Mesendoderm (in vitro differentiated cells): ENCODE measurements at regions not wholly inside any gene's neighbourhood (a gene's known extent, or its start where the extent isn't known, plus 50 kb on each side); places are given as distances from the start of the nearest gene placed in this dataset.
A peak's percentile ranks its signal among the peaks of the same experiment; 100 is the strongest.
"Not testable (repeated sequence)": the region's sequence is repeated elsewhere in the genome, so short reads cannot be mapped to it uniquely, and the experiment has no call there.

ENCODE experiments used
- DNase-seq: peaks from one replicate; pipeline ENCODE4 v3.0.0; 2013
- H2AK5ac ChIP-seq: 2 replicates; pipeline ENCODE4 v1.6.1; 2013; ENCODE audit warnings: low read length, inconsistent platforms
- H2BK120ac ChIP-seq: 2 replicates; pipeline ENCODE4 v1.6.1; 2013; ENCODE audit warnings: low read depth, mild to moderate bottlenecking, low read length, moderate library complexity, mixed read lengths
- H2BK15ac ChIP-seq: replicated peaks from 2 replicates; pipeline ENCODE4 v1.6.1; 2013; ENCODE audit warnings: low read depth, mild to moderate bottlenecking, moderate library complexity
- H2BK5ac ChIP-seq: 2 replicates; pipeline ENCODE4 v1.6.1; 2013; ENCODE audit warnings: low read length, inconsistent platforms
- H3K18ac ChIP-seq: 2 replicates; pipeline ENCODE4 v1.6.1; 2013; ENCODE audit warnings: mild to moderate bottlenecking, low read length, mixed read lengths
- H3K23ac ChIP-seq: one replicate; pipeline ENCODE4 v1.6.1; 2013; ENCODE audit warnings: low read length
- H3K27ac ChIP-seq: 2 replicates; pipeline ENCODE4 v1.5.1; 2013; ENCODE audit warnings: low read depth, mild to moderate bottlenecking, inconsistent platforms, low read length, moderate library complexity
- H3K27me3 ChIP-seq: 2 replicates; pipeline ENCODE4 v1.6.1; 2013; ENCODE audit warnings: low read length, control low read depth, mild to moderate bottlenecking, inconsistent platforms; ENCODE audit not compliant: insufficient read depth, poor library complexity
- H3K36me3 ChIP-seq: 2 replicates; pipeline ENCODE4 v1.6.1; 2013; ENCODE audit warnings: low read length, inconsistent platforms; ENCODE audit not compliant: control insufficient read depth, insufficient read depth
- H3K4ac ChIP-seq: one replicate; pipeline ENCODE4 v1.6.1; 2013; ENCODE audit warnings: low read depth, mild to moderate bottlenecking, low read length, moderate library complexity
- H3K4me1 ChIP-seq: 2 replicates; pipeline ENCODE4 v1.6.1; 2013; ENCODE audit warnings: low read depth, low read length, inconsistent platforms; ENCODE audit not compliant: control insufficient read depth
- H3K4me2 ChIP-seq: 2 replicates; pipeline ENCODE4 v1.6.1; 2013; ENCODE audit warnings: low read length
- H3K4me3 ChIP-seq: 2 replicates; pipeline ENCODE4 v1.5.1; 2013; ENCODE audit warnings: mild to moderate bottlenecking, low read length
- H3K56ac ChIP-seq: one replicate; pipeline ENCODE4 v1.6.1; 2013; ENCODE audit warnings: low read length
- H3K79me1 ChIP-seq: 2 replicates; pipeline ENCODE4 v1.6.1; 2013; ENCODE audit warnings: low read length, inconsistent platforms
- H3K79me2 ChIP-seq: 2 replicates; pipeline ENCODE4 v1.6.1; 2013; ENCODE audit warnings: mild to moderate bottlenecking, low read length; ENCODE audit not compliant: control insufficient read depth, insufficient read depth
- H3K9ac ChIP-seq: 2 replicates; pipeline ENCODE4 v1.6.1; 2013; ENCODE audit warnings: low read length, inconsistent platforms
- H4K5ac ChIP-seq: one replicate; pipeline ENCODE4 v1.6.1; 2013; ENCODE audit warnings: low read length
- H4K8ac ChIP-seq: one replicate; pipeline ENCODE4 v1.6.1; 2013; ENCODE audit warnings: low read depth, mild to moderate bottlenecking, control low read depth, low read length, moderate library complexity
- WGBS: extraction: QIAGEN DNeasy Blood & Tissue Kit; methylation state at CpG from one replicate; pipeline ENCODE4 v1.1.7; 2013; ENCODE audit warnings: low lambda C conversion rate, missing lambda C conversion rate; ENCODE audit not compliant: insufficient coverage; ENCODE audit errors: extremely low coverage; 5-methylcytosine and 5-hydroxymethylcytosine counted together

DNA sequence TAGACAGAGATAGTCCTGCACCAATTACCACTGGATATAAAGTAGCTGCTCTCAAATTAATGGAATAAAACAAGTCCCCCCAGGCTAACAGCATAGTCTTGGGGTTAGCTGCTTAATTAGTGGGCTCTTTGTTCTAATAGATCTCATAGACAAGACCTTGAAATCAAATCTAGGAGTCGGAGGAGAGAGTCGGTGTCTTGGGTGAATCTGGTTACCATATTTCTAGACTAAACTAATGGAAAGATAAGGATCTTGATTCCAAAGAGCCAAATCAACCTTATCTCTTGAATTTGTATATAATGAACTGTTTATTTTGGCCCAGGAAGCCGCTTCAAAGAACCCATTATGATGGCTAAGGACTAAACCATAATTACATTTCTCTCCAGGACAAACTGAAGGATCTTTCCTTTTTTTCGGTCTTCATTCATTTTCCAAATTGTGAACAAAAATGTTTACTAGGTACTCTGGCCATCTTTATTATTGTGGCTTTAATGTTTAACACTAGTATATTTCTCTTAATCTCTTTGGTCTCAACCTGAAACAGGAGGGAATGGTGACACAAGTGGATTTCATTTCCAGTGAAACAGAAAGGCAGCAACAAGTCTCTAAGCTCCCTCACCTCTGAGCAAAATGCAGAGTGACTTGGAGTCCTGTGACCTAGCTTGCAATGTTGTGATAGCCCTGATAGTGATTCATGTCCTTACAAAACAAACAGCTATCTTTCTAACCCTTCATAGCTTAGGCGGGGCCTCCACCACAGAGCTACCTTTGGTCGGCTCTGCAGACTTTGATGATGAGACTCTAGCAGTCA is 137.9 kb upstream of the PARD3B start:
- Histone ChIP-seq H3K56ac (no peak overlapping the region), H3K4me1 (no peaks in the 10 kb centered on the region), H3K4me2 (no peak overlapping the region), H3K79me1 (no peaks in the 10 kb centered on the region), H3K4ac (no peak overlapping the region), H2BK15ac (no peak overlapping the region), H3K18ac (no peak overlapping the region), H3K27me3 (no peaks in the 10 kb centered on the region), H3K27ac (no peak overlapping the region), H3K79me2 (no peaks in the 10 kb centered on the region), H3K23ac (no peak overlapping the region), H3K9ac (no peak overlapping the region), H2BK5ac (no peak overlapping the region), H3K4me3 (no peak overlapping the region), H3K36me3 (no peaks in the 10 kb centered on the region), H4K8ac (no peak overlapping the region), H4K5ac (no peak overlapping the region), H2AK5ac (no peak overlapping the region), H2BK120ac (no peak overlapping the region)
- DNase-seq = peak; percentile 58
- no CpG with 5 or more reads among the region's 6 CpGs for WGBS

DNA sequence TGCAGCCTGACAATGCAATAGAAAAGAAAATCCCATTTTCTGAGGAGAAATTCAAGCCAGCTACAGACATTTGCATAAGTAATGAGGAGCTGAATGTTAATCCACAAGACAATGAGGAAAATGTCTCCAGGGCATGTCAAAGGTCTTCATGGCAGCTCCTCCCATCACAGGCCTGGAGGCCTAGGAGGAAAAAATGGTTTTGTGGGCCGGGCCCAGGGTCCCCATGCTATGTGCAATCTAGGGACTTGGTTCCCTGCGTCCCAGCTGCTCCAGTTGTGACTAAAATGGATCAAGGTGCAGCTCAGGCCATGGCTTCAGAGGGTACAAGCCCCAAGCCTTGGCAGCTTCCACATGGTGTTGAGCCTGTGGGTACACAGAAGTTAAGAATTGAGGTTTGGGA is 132.5 kb upstream of the PARD3B start:
- H3K4me3 ChIP-seq, H3K4me2 ChIP-seq, H3K18ac ChIP-seq, H2BK5ac ChIP-seq, H3K4me1 ChIP-seq, H3K27me3 ChIP-seq, H3K9ac ChIP-seq, H3K27ac ChIP-seq, H3K79me2 ChIP-seq, H3K23ac ChIP-seq, H3K36me3 ChIP-seq, H2BK120ac ChIP-seq, H3K4ac ChIP-seq, H3K56ac ChIP-seq, H2AK5ac ChIP-seq, H4K8ac ChIP-seq, H4K5ac ChIP-seq, DNase-seq, H3K79me1 ChIP-seq, H2BK15ac ChIP-seq: not testable (repeated sequence)
- WGBS = no CpG with 5 or more reads among the region's 2 CpGs

DNA sequence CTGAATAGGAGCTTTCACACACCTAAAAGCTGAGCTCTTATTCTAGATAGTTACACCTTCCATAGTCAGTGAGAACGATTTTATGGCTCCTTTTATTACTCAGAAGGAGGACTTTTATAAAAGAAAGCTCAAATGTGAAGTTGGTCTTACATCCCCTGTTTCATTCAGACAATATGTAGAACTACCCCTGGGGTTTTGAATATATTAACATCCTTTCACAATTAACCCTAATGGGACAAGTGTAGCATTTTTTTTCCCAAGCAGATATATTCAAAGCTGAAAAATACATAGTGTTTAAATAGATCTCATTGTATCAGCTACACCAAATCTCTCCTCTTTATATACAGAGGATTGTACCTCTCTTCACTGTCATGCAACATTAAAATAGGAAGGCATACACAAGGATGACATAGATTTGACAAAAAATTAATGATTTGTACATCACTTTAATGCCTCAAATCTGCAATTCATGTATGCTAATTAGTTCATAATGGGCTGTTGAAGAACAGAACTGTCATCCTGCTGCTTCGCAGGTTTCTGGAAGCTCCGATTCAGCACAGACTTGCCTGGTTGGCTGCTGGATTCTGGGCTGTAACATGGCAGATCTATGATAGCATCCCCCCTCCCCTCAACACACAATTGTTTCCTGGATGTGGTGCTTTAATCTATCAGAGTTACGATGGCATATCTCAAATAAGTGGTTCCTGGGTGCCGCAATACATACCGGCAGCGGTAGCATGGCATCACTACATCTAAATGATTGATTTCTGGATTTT is 129.7 kb upstream of the PARD3B start:
- Histone ChIP-seq H3K79me2 (no peaks in the 10 kb centered on the region), H2BK5ac (no peak overlapping the region), H3K4me2 (no peak overlapping the region), H2BK15ac (no peak overlapping the region), H2AK5ac (no peak overlapping the region), H3K27ac (no peak overlapping the region), H3K18ac (no peak overlapping the region), H3K36me3 (no peaks in the 10 kb centered on the region), H4K8ac (no peak overlapping the region), H2BK120ac (no peak overlapping the region), H3K4me3 (no peak overlapping the region), H3K23ac (no peak overlapping the region), H3K56ac (no peak overlapping the region), H3K9ac (no peak overlapping the region), H3K4me1 (no peaks in the 10 kb centered on the region), H3K79me1 (no peaks in the 10 kb centered on the region), H3K4ac (no peak overlapping the region), H3K27me3 (no peaks in the 10 kb centered on the region), H4K5ac (no peak overlapping the region)
- no peak for DNase-seq
- WGBS = no CpG with 5 or more reads among the region's 7 CpGs

DNA sequence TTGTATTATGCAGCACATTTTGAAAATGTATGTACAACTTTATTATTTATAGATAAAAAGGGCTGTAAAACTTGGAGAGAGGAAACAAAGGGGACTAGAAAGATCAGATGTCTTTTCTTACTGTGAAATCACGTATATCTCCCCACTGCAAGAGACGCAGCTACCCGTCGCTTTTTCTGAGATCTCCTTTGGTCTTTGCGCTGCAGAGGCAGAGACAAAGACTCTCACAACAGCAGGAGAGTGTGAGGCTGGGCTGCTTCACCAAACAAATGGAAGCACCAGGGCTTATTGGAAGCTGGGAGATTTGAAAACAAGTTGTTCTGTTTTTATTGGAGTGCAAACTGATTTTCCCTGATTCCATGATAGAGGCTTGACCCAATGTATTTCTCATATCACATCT is 129.0 kb upstream of the PARD3B start:
- Histone ChIP-seq H3K79me2 (no peaks in the 10 kb centered on the region), H3K9ac (no peak overlapping the region), H3K79me1 (no peaks in the 10 kb centered on the region), H3K4me2 (no peak overlapping the region), H2BK5ac (no peak overlapping the region), H3K4me1 (no peaks in the 10 kb centered on the region), H4K8ac (no peak overlapping the region), H3K4me3 (no peak overlapping the region), H3K23ac (no peak overlapping the region), H2BK120ac (no peak overlapping the region), H2BK15ac (no peak overlapping the region), H3K4ac (no peak overlapping the region), H4K5ac (no peak overlapping the region), H3K36me3 (no peaks in the 10 kb centered on the region), H3K27me3 (no peaks in the 10 kb centered on the region), H2AK5ac (no peak overlapping the region), H3K56ac (no peak overlapping the region), H3K27ac (no peak overlapping the region), H3K18ac (no peak overlapping the region)
- DNase-seq = no peak
- WGBS = no CpG with 5 or more reads among the region's 5 CpGs

DNA sequence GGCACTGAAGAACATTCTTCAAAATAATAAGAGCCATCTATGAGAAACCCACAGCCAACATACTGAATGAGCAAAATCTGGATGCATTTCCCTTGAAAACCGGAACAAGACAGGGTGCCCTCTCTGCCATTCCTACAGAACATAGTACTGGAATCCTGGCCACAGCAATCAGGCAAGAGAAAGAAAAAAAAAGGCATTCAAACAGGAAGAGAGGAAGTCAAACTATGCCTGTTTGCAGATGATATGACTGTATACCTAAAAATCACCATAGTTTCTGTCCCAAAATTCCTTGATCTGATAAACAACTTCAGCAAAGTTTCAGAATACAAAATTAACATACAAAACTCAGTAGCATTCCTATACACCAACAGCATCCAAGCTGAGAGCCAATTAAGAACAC is 119.5 kb upstream of the PARD3B start:
- Histone ChIP-seq H3K36me3 (no peaks in the 10 kb centered on the region), H4K8ac (no peak overlapping the region), H3K56ac (no peak overlapping the region), H3K4me2 (no peak overlapping the region), H2AK5ac (no peak overlapping the region), H3K4me3 (no peak overlapping the region), H3K79me2 (no peaks in the 10 kb centered on the region), H2BK15ac (no peak overlapping the region), H3K27ac (no peak overlapping the region), H3K79me1 (no peaks in the 10 kb centered on the region), H3K4me1 (no peaks in the 10 kb centered on the region), H3K4ac (no peak overlapping the region), H4K5ac (no peak overlapping the region), H2BK5ac (no peak overlapping the region), H3K9ac (no peak overlapping the region), H2BK120ac (no peak overlapping the region), H3K18ac (no peak overlapping the region), H3K27me3 (no peaks in the 10 kb centered on the region), H3K23ac (no peak overlapping the region)
- DNase-seq = no peak
- no CpG with 5 or more reads among the region's 1 CpG for WGBS
